Transverse colon (tissue), 4 donors: ENCODE measurements at regions not wholly inside any gene's neighbourhood (a gene's known extent, or its start where the extent isn't known, plus 50 kb on each side); places are given as distances from the start of the nearest gene placed in this dataset.

Experiments
- DNase-seq: peaks from one replicate; pipeline ENCODE4 v3.0.0-alpha.2; 2019
- H3K27ac ChIP-seq, 4 donors: fragments of 200-600 bp; sonication (generic); 2 replicates each; pipeline ENCODE4 v1.5.1; 2016 to 2018; ENCODE audit warnings: inconsistent platforms in 4 of 4
- H3K27me3 ChIP-seq: fragments of 200-600 bp; sonication (generic); 2 replicates; pipeline ENCODE4 v1.5.1; 2017; ENCODE audit warnings: inconsistent platforms
- H3K36me3 ChIP-seq, 4 donors: fragments of 200-600 bp; sonication (generic); 2 replicates each; pipeline ENCODE4 v1.5.1; 2017 to 2019; ENCODE audit warnings: inconsistent platforms in 4 of 4
- H3K4me1 ChIP-seq, 4 donors: fragments of 200-600 bp; sonication (generic); 2 replicates each; pipeline ENCODE4 v1.5.1; 2017 to 2020; ENCODE audit warnings: inconsistent platforms in 4 of 4
- H3K4me3 ChIP-seq, 4 donors: fragments of 200-600 bp; sonication (generic); 1 replicate in 1 of 4; 2 replicates in 3 of 4; pipeline versions ENCODE4 v1.5.1 to v1.6.1; 2017 to 2019; ENCODE audit warnings: inconsistent platforms in 4 of 4
- H3K9me3 ChIP-seq, 2 donors: fragments of 200-600 bp; sonication (generic); 2 replicates each; pipeline ENCODE4 v1.5.1; 2017 to 2019; ENCODE audit warnings: inconsistent platforms in 2 of 2
- CTCF ChIP-seq, 5 experiments: fragments of 200-600 bp in 3 of 5; fragments of 450-650 bp in 2 of 5; sonication (generic) in 3 of 5; IDR thresholded peaks; 1 replicate in 2 of 5; 2 replicates in 3 of 5; pipeline ENCODE4 v1.5.1; 2016 to 2017; ENCODE audit warnings: antibody characterized with exemption in 5 of 5, inconsistent platforms in 3 of 5, mild to moderate bottlenecking in 2 of 5, moderate library complexity in 1 of 5
- EP300 ChIP-seq: sonication (generic); formaldehyde crosslinking; IDR thresholded peaks from one replicate; pipeline ENCODE4 v1.6.1; 2017; ENCODE audit warnings: antibody characterized with exemption, low read depth
- POLR2A ChIP-seq: fragments of 450-650 bp; IDR thresholded peaks from one replicate; pipeline ENCODE4 v1.6.1; 2016; ENCODE audit warnings: antibody characterized with exemption, mild to moderate bottlenecking, moderate library complexity
- POLR2AphosphoS5 ChIP-seq, 3 donors: sonication (generic); formaldehyde crosslinking; IDR thresholded peaks; one replicate each; pipeline ENCODE4 v1.6.1; 2016; ENCODE audit warnings: antibody characterized with exemption in 3 of 3
- WGBS, 2 donors: methylation state at CpG; one replicate each; pipeline ENCODE4 v1.1.5; 2018; ENCODE audit warnings: low coverage in 1 of 2; 5-methylcytosine and 5-hydroxymethylcytosine counted together
- in situ Hi-C, 4 donors: fragments of 200-750 bp; cut with MboI; loops; one replicate each; pipeline versions ENCODE4 v1.15.0 to v1.15.1; 2017; ENCODE audit warnings: low sequenced_read_pairs in 3 of 4, low pct_ligation_motif_present in 1 of 4, low pct_unique_long_range_greater_than_20kb in 1 of 4
- intact Hi-C: fragments of 100-400 bp; cut with DNase I; formaldehyde crosslinking; loops from one replicate; pipeline ENCODE4 v1.15.1; 2023; ENCODE audit warnings: low total_unique reads

DNA sequence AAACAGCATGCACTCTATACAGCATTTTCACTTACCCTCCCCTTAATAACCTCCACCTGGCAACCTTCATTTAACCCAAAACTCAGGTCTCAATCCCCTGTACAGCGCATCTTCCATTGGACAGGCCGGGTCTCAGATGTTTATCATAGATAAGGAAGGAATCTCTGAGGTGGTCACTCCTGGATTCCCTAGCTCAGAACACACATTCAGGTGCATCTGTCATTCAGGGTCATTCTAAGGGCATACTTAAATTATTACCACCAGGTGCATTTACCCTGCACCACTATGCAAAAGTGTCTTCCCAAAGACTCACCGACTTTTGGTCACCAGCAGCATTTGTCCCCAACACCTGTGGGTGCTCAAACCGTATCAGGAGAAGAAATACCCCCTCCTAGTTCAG, 144.2 kb downstream of the RELL1 start:
- H3K36me3 ChIP-seq = no peaks in the 10 kb centered on the region
- intact Hi-C loops = no loop called here
- DNase-seq = no peak
- in situ Hi-C loops = no loop called here
- no peak overlapping the region for H3K4me3 ChIP-seq
- no peaks in the 10 kb centered on the region for H3K4me1 ChIP-seq
- WGBS, 2 donors = 85 to 87% methylated on average over 4 of the region's 4 CpGs
- no peaks in the 10 kb centered on the region for H3K27me3 ChIP-seq
- no peak overlapping the region for H3K27ac ChIP-seq
- peaks cover 5 to 12% of the 10 kb centered on the region in 2 donors for H3K9me3 ChIP-seq
- TF ChIP-seq CTCF (IDR thresholded peaks at IDR 0.05) = no peak
- TF ChIP-seq POLR2AphosphoS5 (IDR thresholded peaks at IDR 0.05) = no peak
- no peak for TF ChIP-seq EP300
- no peak for TF ChIP-seq POLR2A

- intact Hi-C loops = no loop called here
- DNase-seq = no peak
- Histone ChIP-seq H3K27me3 (no peaks in the 10 kb centered on the region), H3K36me3 (no peaks in the 10 kb centered on the region), H3K27ac (no peak overlapping the region), H3K4me3 (no peak overlapping the region), H3K9me3 (peaks cover 0 to 4% of the 10 kb centered on the region in 2 donors), H3K4me1 (no peaks in the 10 kb centered on the region)
- 39 to 51% methylated on average over 2 of the region's 2 CpGs for WGBS, 2 donors
- in situ Hi-C loops = no loop called here
- TF ChIP-seq EP300 (no peak), POLR2AphosphoS5 (IDR thresholded peaks at IDR 0.05) (no peak), POLR2A (no peak), CTCF (IDR thresholded peaks at IDR 0.05) (no peak)
These were observed 145.7 kb downstream of the RELL1 start for GRCh38 chr4:37540486-37540885.

- no peak overlapping the region for H3K27ac ChIP-seq
- no peak overlapping the region for H3K4me3 ChIP-seq
- no peak for DNase-seq
- in situ Hi-C loops = no loop called here
- peaks cover under 1 to 3% (median 1%) of the 10 kb centered on the region in 4 donors for H3K4me1 ChIP-seq
- no peaks in the 10 kb centered on the region for H3K27me3 ChIP-seq
- intact Hi-C loops = no loop called here
- no peaks in the 10 kb centered on the region for H3K9me3 ChIP-seq
- 71 to 73% methylated on average over 7 of the region's 7 CpGs for WGBS, 2 donors
- H3K36me3 ChIP-seq = no peaks in the 10 kb centered on the region
- TF ChIP-seq POLR2A (no peak), EP300 (no peak)
These were observed 147.2 kb downstream of the RELL1 start for GRCh38 chr4:37538931-37539330.

GRCh38 chr4:37537484-37537883, 148.7 kb downstream of the RELL1 start:
- in situ Hi-C loops (no loop called here), intact Hi-C loops (no loop called here)
- DNase-seq = no peak
- H3K4me1 ChIP-seq = peaks cover 3 to 14% (median 5%) of the 10 kb centered on the region in 4 donors
- H3K27ac ChIP-seq = no peak overlapping the region
- no peak overlapping the region for H3K4me3 ChIP-seq
- no peaks in the 10 kb centered on the region for H3K9me3 ChIP-seq
- WGBS, 2 donors = 90 to 100% methylated on average over 2 of the region's 2 CpGs
- TF ChIP-seq CTCF (IDR thresholded peaks at IDR 0.05) (no peak), POLR2AphosphoS5 (IDR thresholded peaks at IDR 0.05) (no peak), POLR2A (no peak), EP300 (no peak)
- H3K36me3 ChIP-seq = no peaks in the 10 kb centered on the region
- H3K27me3 ChIP-seq = no peaks in the 10 kb centered on the region

- WGBS, 2 donors = 88 to 90% methylated on average over 2 of the region's 2 CpGs
- intact Hi-C loops (no loop called here), in situ Hi-C loops (no loop called here)
- peaks cover 3 to 14% (median 5%) of the 10 kb centered on the region in 4 donors for H3K4me1 ChIP-seq
- no peak for DNase-seq
- no peaks in the 10 kb centered on the region for H3K27me3 ChIP-seq
- H3K9me3 ChIP-seq = no peaks in the 10 kb centered on the region
- H3K36me3 ChIP-seq = no peaks in the 10 kb centered on the region
- TF ChIP-seq POLR2AphosphoS5 (IDR thresholded peaks at IDR 0.05) (no peak), CTCF (IDR thresholded peaks at IDR 0.05) (no peak), POLR2A (no peak), EP300 (no peak)
- no peak overlapping the region for H3K4me3 ChIP-seq
- H3K27ac ChIP-seq = no peak overlapping the region
These were observed 150.3 kb downstream of the RELL1 start for GRCh38 chr4:37535872-37536271.
